Fibroblast of skin of scalp (primary cell): ENCODE measurements at regions not wholly inside any gene's neighbourhood (a gene's known extent, or its start where the extent isn't known, plus 50 kb on each side); places are given as distances from the start of the nearest gene placed in this dataset.
A peak's percentile ranks its signal among the peaks of the same experiment; 100 is the strongest.

Experiments used
- DNase-seq: peaks from one replicate; pipeline ENCODE4 v3.0.0-alpha.2; 2013

GRCh38 chr2:236802862-236803261 lies 233.2 kb downstream of the ACKR3 start:
- no peak for DNase-seq

GRCh38 chr2:236803621-236804020 lies 234.0 kb downstream of the ACKR3 start:
- DNase-seq: no peak

- DNase-seq: no peak
Measured at GRCh38 chr2:236805800-236806531, 236.3 kb downstream of the ACKR3 start.

- no peak for DNase-seq
Measured at GRCh38 chr2:236809716-236810115, 240.1 kb downstream of the ACKR3 start.

- DNase-seq: no peak
Measured at GRCh38 chr2:236811062-236811656, 241.5 kb downstream of the ACKR3 start.

- DNase-seq: no peak
Measured at GRCh38 chr2:236813766-236814165, 244.1 kb downstream of the ACKR3 start.

- no peak for DNase-seq
Measured at GRCh38 chr2:236814593-236814992, 245.0 kb downstream of the ACKR3 start.

- no peak for DNase-seq
Measured at GRCh38 chr2:236815746-236816145, 246.1 kb downstream of the ACKR3 start.

- no peak for DNase-seq
Measured at GRCh38 chr2:236816197-236817170, 246.9 kb downstream of the ACKR3 start.

GRCh38 chr2:236818281-236819045 lies 248.8 kb downstream of the ACKR3 start:
- DNase-seq: peak; percentile 20

- DNase-seq: no peak
Measured at GRCh38 chr2:236819275-236820002, 249.8 kb downstream of the ACKR3 start.

GRCh38 chr2:236820763-236821344 lies 251.2 kb downstream of the ACKR3 start:
- DNase-seq: no peak

- no peak for DNase-seq
Measured at GRCh38 chr2:236823041-236823629, 253.5 kb downstream of the ACKR3 start.

- DNase-seq: no peak
Measured at GRCh38 chr2:236823963-236824362, 254.3 kb downstream of the ACKR3 start.

- DNase-seq: no peak
Measured at GRCh38 chr2:236824836-236825235, 255.2 kb downstream of the ACKR3 start.

- DNase-seq: no peak
Measured at GRCh38 chr2:236825989-236826510, 256.4 kb downstream of the ACKR3 start.

GRCh38 chr2:236826606-236827156 lies 257.1 kb downstream of the ACKR3 start:
- no peak for DNase-seq

GRCh38 chr2:236827997-236828396 lies 257.7 kb upstream of the COPS8 start:
- no peak for DNase-seq

- DNase-seq: no peak
Measured at GRCh38 chr2:236828820-236829219, 256.9 kb upstream of the COPS8 start.

- peak; percentile 48 for DNase-seq
Measured at GRCh38 chr2:236830926-236831325, 254.8 kb upstream of the COPS8 start.
